Omental fat pad (tissue), 3 donors: ENCODE measurements at regions not wholly inside any gene's neighbourhood (a gene's known extent, or its start where the extent isn't known, plus 50 kb on each side); places are given as distances from the start of the nearest gene placed in this dataset.

Experiments
- ATAC-seq: fragments of 150-250 bp; one replicate; pipeline ENCODE4 v1.9.1; 2016; ENCODE audit warnings: mild to moderate bottlenecking, moderate library complexity; ENCODE audit not compliant: low FRiP score
- DNase-seq: peaks from one replicate; pipeline ENCODE4 v3.0.0-alpha.2; 2019; ENCODE audit warnings: low spot score
- TF ChIP-seq, protein P1 (sequence below), 3 donors: fragments of 450-650 bp; IDR thresholded peaks; one replicate each; pipeline ENCODE4 v1.5.1; 2016 to 2017; ENCODE audit warnings: antibody characterized with exemption in 3 of 3, mild to moderate bottlenecking in 3 of 3, moderate library complexity in 2 of 3

DNA sequence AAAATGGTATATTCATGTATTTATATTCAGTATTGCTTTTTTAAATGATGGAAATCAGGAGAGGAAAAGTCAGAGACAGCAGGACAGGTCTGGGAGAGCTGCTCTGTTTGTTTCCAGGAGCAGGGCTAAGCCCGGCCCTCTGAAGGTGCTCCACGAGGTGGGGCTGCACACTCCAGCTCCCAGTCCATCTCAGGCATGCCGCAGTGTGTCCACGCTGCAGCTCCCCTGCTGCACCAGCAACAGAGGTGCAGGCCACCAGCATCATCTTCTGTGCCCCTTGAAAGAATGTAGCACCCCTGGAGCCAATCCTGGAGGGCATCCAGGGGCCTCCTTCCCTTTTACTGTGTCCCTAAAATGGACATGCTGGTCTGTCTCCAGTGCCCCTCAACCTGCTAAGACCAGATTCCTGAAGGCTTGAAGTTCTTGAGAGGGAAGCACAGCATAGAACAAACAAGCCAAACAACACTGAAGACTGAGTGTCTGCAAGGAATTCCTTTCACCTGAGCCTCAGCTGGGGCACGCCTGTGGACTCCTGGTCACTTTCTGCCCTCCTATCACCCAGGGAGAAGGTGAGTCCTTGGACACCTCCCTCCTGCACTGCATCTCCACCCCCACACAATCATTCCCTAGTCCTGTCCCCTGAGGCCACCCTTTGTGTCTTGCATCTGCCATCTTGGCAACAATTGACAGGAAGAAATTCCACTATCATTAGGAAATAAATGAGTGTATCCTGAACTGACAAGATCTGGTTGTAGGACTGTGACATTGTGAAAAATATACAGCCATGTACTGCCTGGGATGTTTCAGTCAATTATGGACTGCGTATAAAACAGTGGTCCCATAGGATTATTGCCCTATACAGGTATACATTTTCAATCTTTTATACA lies 100.5 kb downstream of the CXCL12 start:
- ATAC-seq, result no peak
- TF ChIP-seq, protein P1, sequence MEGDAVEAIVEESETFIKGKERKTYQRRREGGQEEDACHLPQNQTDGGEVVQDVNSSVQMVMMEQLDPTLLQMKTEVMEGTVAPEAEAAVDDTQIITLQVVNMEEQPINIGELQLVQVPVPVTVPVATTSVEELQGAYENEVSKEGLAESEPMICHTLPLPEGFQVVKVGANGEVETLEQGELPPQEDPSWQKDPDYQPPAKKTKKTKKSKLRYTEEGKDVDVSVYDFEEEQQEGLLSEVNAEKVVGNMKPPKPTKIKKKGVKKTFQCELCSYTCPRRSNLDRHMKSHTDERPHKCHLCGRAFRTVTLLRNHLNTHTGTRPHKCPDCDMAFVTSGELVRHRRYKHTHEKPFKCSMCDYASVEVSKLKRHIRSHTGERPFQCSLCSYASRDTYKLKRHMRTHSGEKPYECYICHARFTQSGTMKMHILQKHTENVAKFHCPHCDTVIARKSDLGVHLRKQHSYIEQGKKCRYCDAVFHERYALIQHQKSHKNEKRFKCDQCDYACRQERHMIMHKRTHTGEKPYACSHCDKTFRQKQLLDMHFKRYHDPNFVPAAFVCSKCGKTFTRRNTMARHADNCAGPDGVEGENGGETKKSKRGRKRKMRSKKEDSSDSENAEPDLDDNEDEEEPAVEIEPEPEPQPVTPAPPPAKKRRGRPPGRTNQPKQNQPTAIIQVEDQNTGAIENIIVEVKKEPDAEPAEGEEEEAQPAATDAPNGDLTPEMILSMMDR (IDR thresholded peaks at IDR 0.05), result no peak

DNA sequence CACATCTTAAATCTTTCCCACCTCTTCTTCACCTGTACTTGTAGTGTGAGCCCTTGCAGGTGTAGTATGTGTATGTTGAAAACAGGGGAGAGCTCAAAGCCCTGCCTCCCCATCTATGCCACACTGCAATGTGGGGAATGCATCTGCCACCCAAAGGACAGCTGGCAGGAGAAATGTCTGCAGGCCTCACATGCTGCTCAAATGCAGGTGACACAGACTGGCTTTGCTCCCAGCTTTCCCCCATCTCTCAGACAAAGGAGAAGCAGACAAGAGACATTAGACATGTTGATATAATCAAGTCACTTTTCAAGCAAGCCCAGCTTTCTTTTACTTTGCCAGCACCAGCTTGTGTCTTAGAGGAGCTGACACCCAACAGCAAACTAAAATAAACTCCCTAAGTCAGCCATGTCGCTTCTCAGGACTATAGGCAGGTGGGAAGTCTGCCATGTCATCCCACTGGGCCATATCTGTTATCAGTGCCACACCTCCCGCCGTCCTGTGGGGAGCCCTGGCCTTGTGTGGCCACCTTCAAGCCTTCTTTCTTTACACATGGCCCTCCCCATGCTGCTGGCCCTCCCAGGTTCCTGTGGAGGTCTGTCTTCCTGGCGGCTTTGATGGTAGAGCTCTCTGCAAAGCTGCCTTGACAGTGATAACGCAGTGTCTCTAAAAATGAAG lies 102.1 kb downstream of the CXCL12 start:
- DNase-seq (no peak), ATAC-seq (no peak)
- TF ChIP-seq, protein P1 (IDR thresholded peaks at IDR 0.05), result no peak

More for the DNA sequence above, 100.5 kb downstream of the CXCL12 start:
- no peak for DNase-seq

DNA sequence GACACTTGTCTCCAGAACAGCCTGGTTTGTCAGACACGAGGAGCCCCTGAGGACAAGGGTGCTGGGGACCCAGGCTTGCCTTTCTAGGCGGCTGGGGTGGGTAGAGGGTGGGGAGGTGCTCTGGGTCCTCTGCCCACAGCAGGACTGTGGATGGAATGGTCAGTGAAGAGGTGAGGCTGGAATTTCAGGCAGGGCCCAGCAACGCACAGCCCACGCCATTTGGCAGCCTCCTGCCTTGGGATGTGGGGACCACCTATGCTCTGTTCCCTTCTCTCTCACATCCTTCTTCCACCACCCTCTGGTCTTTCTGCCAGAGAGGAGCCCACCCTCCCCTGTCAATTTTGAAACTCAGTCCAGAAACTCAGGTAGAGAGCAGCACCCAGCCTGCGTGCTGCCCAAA lies 103.2 kb downstream of the CXCL12 start:
- DNase-seq (no peak), ATAC-seq (no peak)
- TF ChIP-seq, protein P1 (IDR thresholded peaks at IDR 0.05), result no peak

DNA sequence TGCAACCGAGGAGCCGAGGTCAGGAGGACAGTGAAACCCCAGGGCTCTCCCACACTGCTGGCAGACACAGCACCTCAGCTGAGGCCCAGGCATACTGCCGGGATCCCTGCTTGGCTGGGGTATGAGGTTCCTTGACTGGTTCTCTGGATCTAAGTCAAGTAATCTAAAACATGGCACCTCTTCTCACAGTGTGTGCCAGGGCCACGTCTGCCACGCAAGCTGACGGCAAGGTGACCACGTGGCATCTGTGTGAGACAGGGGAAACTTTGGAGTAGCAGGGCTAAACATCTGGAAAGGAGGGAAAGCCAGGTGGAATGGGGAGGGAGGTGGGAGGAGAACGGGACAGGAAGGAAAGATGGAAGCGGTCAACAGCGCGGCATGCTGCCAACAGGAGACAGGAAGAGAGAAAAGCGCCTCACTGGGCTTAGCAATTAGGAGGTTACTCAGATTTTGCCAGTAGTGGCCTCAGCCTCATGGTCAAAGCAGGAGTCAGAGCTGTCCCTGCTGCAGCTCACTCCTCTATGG lies 103.7 kb downstream of the CXCL12 start:
- ATAC-seq (no peak), DNase-seq (no peak)
- TF ChIP-seq, protein P1 (IDR thresholded peaks at IDR 0.05), result no peak

DNA sequence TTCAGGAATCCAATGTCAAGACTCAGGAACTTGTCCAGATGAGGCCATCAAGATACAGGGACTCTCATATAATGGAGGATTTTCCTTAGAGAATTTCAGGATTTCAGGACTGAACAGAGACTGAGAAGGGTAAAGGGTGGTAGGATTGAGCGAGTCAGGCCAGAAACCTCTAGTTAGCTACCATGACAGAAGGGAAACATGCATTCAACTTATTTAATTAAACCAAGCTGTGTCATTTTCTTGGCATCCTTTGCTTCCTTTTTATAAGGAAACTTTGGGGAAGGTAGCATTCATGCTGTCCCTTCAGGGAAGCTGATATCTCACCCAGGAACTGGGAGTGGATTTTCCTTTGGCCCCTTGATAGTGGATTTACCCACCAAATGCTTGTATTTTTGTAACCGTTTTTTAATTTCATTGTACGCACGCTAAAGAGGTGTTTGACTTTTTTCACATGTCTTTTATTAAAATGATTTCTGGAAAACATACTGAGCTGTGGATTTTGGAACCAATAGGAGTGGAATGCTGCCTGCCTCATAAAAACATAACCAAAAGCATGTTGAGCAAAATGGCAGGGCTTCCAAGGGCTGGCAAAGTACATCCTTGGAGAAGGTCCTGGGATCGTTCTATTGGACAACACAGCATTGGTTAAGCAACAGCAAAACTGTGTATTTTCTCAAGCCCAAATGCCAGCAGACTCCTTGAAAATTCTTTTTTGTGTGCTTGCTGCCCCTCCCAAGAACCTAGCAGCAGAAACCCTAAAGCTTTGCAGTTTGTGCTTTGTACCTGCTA lies 104.5 kb downstream of the CXCL12 start:
- ATAC-seq (no peak), DNase-seq (no peak)

DNA sequence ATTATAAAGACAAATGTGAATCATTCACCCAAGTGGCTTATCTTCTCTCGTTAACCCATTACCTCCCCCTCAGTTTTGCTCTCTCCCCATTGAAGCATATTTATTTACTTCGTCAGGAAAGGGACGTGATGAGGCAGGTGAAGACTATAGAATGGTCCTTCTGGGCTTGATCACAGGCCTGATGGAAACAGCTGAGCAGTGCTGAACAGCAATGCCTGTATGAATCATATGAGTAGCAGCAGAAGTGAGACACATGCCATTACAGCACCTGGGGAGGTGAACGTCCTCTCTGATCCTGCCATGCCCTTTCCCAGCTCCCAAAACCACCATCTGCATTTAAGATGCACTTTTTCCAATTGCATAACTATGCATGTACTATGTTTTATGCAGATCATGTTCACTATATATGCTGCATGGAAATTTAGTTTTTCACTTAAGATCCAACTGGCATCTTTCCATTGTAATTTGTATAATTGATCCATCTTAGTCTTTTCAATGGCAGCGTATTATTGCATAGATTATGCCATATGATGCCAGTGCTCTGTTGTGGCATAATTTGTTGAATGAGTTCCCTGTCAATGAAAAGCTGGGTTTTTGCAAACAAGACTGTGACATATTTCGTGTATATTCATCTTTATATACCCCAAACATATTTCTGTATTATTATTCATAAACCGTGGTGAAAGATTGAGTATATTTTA lies 105.3 kb downstream of the CXCL12 start:
- no peak for ATAC-seq
- no peak for DNase-seq
- TF ChIP-seq, protein P1 (IDR thresholded peaks at IDR 0.05), result no peak

More for the DNA sequence above, 104.5 kb downstream of the CXCL12 start:
- TF ChIP-seq, protein P1 (IDR thresholded peaks at IDR 0.05), result no peak
